NCI-H1417 (cell line): ENCODE measurements at regions not wholly inside any gene's neighbourhood (a gene's known extent, or its start where the extent isn't known, plus 50 kb on each side); places are given as distances from the start of the nearest gene placed in this dataset.
"Not testable (repeated sequence)": the region's sequence is repeated elsewhere in the genome, so short reads cannot be mapped to it uniquely, and the experiment has no call there.

Source experiments
- DNase-seq, 3 experiments: peaks; one replicate each; lab custom pipeline; 2025; lab: John Stamatoyannopoulos, UW

GRCh38 chr3:163664466-163664865 is 1413.8 kb downstream of the SI start:
- DNase-seq, result no peak

GRCh38 chr3:163657088-163657487 is 1421.2 kb downstream of the SI start:
- DNase-seq, result no peak

- DNase-seq, result no peak
These were observed 1423.3 kb downstream of the SI start for GRCh38 chr3:163655021-163655420.

- DNase-seq, result no peak
These were observed 1434.1 kb downstream of the SI start for GRCh38 chr3:163644172-163644571.

- no peak for DNase-seq
These were observed 1445.6 kb downstream of the SI start for GRCh38 chr3:163632722-163633121.

- DNase-seq, result no peak
These were observed 1451.5 kb downstream of the SI start for GRCh38 chr3:163626753-163627152.

GRCh38 chr3:163622384-163622783 is 1455.9 kb downstream of the SI start:
- DNase-seq, result peak in 1 of 3 experiments; percentile 26

GRCh38 chr3:163614886-163615285 is 1463.4 kb downstream of the SI start:
- DNase-seq, result no peak

GRCh38 chr3:163605915-163606314 is 1472.4 kb downstream of the SI start:
- no peak for DNase-seq

- no peak for DNase-seq
These were observed 1476.9 kb downstream of the SI start for GRCh38 chr3:163601426-163601825.

- DNase-seq, result no peak
These were observed 1491.0 kb downstream of the SI start for GRCh38 chr3:163587342-163587741.

GRCh38 chr3:163582967-163583366 is 1495.3 kb downstream of the SI start:
- no peak for DNase-seq

GRCh38 chr3:163577271-163577670 is 1501.0 kb downstream of the SI start:
- DNase-seq, result no peak

GRCh38 chr3:163576314-163576713 is 1502.0 kb downstream of the SI start:
- no peak for DNase-seq

- no peak for DNase-seq
These were observed 1505.0 kb downstream of the SI start for GRCh38 chr3:163573324-163573723.

GRCh38 chr3:163572856-163573255 is 1505.4 kb downstream of the SI start:
- no peak for DNase-seq

GRCh38 chr3:163563485-163563884 is 1514.8 kb downstream of the SI start:
- no peak for DNase-seq

GRCh38 chr3:163562625-163563024 is 1515.7 kb downstream of the SI start:
- DNase-seq, result no peak

- no peak for DNase-seq
These were observed 1517.1 kb downstream of the SI start for GRCh38 chr3:163561151-163561550.

- no peak for DNase-seq
These were observed 1517.8 kb downstream of the SI start for GRCh38 chr3:163560459-163560858.

GRCh38 chr3:163556813-163557523 is 1521.3 kb downstream of the SI start:
- no peak for DNase-seq

GRCh38 chr3:163555918-163556317 is 1522.4 kb downstream of the SI start:
- DNase-seq, result no peak

- no peak for DNase-seq
These were observed 1525.7 kb downstream of the SI start for GRCh38 chr3:163552659-163552966.

- not testable (repeated sequence) for DNase-seq
These were observed 1526.2 kb downstream of the SI start for GRCh38 chr3:163551915-163552658.
